ENCODE measurements at regions not wholly inside any gene's neighbourhood (a gene's known extent, or its start where the extent isn't known, plus 50 kb on each side); places are given as distances from the start of the nearest gene placed in this dataset.
"Not testable (repeated sequence)": the region's sequence is repeated elsewhere in the genome, so short reads cannot be mapped to it uniquely, and the experiment has no call there.

- not testable (repeated sequence) for TF ChIP-seq CTCF (IDR thresholded peaks at IDR 0.05; ENCODE audit: insufficient read depth, low read depth, low read length); EZH2 (IDR thresholded peaks at IDR 0.05; ENCODE audit: insufficient read depth, low read length)
Observed at GRCh38 chr21:10427277-10427676, 94.1 kb upstream of the TPTE start.

Measured in astrocyte (in vitro differentiated cells and primary cell).